GM19324 (cell line): ENCODE measurements at regions not wholly inside any gene's neighbourhood (a gene's known extent, or its start where the extent isn't known, plus 50 kb on each side); places are given as distances from the start of the nearest gene placed in this dataset.

ENCODE experiments used
- ATAC-seq: cut with Tn5 transposase; IDR thresholded peaks from one replicate; pipeline ENCODE4 v1.9.1; 2021; ENCODE audit warnings: mild to moderate bottlenecking, moderate library complexity; ENCODE audit not compliant: unreplicated experiment, low FRiP score

- ATAC-seq, result no peak
Measured at GRCh38 chr5:155481182-155481581, 467.6 kb downstream of the KIF4B start.

GRCh38 chr5:155482428-155482827 is 468.9 kb downstream of the KIF4B start:
- ATAC-seq, result no peak

- ATAC-seq, result no peak
Measured at GRCh38 chr5:155485386-155485785, 471.8 kb downstream of the KIF4B start.

GRCh38 chr5:155489949-155490348 is 476.4 kb downstream of the KIF4B start:
- ATAC-seq, result no peak

- no peak for ATAC-seq
Measured at GRCh38 chr5:155492191-155492590, 478.6 kb downstream of the KIF4B start.

- no peak for ATAC-seq
Measured at GRCh38 chr5:155504606-155505005, 491.1 kb downstream of the KIF4B start.

- no peak for ATAC-seq
Measured at GRCh38 chr5:155507363-155507762, 493.8 kb downstream of the KIF4B start.

GRCh38 chr5:155508673-155509072 is 495.1 kb downstream of the KIF4B start:
- no peak for ATAC-seq

GRCh38 chr5:155512329-155512728 is 498.8 kb downstream of the KIF4B start:
- ATAC-seq, result no peak

GRCh38 chr5:155514105-155514563 is 500.6 kb downstream of the KIF4B start:
- no peak for ATAC-seq

- ATAC-seq, result no peak
Measured at GRCh38 chr5:155522540-155522939, 509.0 kb downstream of the KIF4B start.

- ATAC-seq, result no peak
Measured at GRCh38 chr5:155529362-155529761, 515.8 kb downstream of the KIF4B start.

- no peak for ATAC-seq
Measured at GRCh38 chr5:155530046-155530445, 516.5 kb downstream of the KIF4B start.

- no peak for ATAC-seq
Measured at GRCh38 chr5:155532621-155533311, 519.2 kb downstream of the KIF4B start.

- no peak for ATAC-seq
Measured at GRCh38 chr5:155540000-155540595, 526.5 kb downstream of the KIF4B start.

- no peak for ATAC-seq
Measured at GRCh38 chr5:155546075-155546474, 532.5 kb downstream of the KIF4B start.

GRCh38 chr5:155554500-155554899 is 540.9 kb downstream of the KIF4B start:
- no peak for ATAC-seq

- no peak for ATAC-seq
Measured at GRCh38 chr5:155556222-155556621, 542.7 kb downstream of the KIF4B start.

- ATAC-seq, result no peak
Measured at GRCh38 chr5:155556700-155557099, 543.1 kb downstream of the KIF4B start.

GRCh38 chr5:155562158-155562557 is 548.6 kb downstream of the KIF4B start:
- ATAC-seq, result no peak

- ATAC-seq, result no peak
Measured at GRCh38 chr5:155564541-155564940, 551.0 kb downstream of the KIF4B start.

- ATAC-seq, result no peak
Measured at GRCh38 chr5:155575861-155576260, 562.3 kb downstream of the KIF4B start.
